ENCODE measurements at regions not wholly inside any gene's neighbourhood (a gene's known extent, or its start where the extent isn't known, plus 50 kb on each side); places are given as distances from the start of the nearest gene placed in this dataset.

DNA sequence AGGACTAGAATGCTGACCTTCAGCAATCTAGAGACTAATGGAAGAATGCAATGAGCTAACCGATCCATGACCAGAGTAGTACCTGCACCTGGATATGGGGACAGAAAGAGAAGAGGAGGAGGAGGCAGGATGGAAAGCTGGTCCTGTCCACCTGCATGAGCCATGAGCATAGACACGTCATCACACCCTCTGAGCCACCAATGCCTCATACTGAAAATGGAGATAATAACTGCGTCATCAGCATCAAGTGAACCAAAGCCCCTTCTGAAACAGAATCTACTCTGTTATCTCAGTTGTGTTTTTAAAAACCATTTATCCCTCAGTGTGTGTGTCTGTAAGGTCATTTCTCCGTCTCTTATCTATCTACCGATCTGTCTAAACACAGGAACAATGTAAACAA is 327.0 kb downstream of the BCL11B start:
- Mint-ChIP-seq H3K4me1 (peaks cover 32% of the 10 kb centered on the region), H3K4me3 (no peak overlapping the region), H3K36me3 (no peaks in the 10 kb centered on the region), H3K9me3 (peaks cover 9% of the 10 kb centered on the region), H3K27me3 (ENCODE audit: low read depth) (peaks cover 3% of the 10 kb centered on the region), H3K27ac (no peak overlapping the region)
- ATAC-seq, result no peak
- POLR2A ChIA-PET, result no interaction called here
- CTCF ChIA-PET, result no interaction called here
- DNase-seq (ENCODE audit: low spot score), result no peak
- TF ChIP-seq ZNF219 (CRISPR knock-in tag; IDR thresholded peaks at IDR 0.05; ENCODE audit: borderline replicate concordance), result no peak

DNA sequence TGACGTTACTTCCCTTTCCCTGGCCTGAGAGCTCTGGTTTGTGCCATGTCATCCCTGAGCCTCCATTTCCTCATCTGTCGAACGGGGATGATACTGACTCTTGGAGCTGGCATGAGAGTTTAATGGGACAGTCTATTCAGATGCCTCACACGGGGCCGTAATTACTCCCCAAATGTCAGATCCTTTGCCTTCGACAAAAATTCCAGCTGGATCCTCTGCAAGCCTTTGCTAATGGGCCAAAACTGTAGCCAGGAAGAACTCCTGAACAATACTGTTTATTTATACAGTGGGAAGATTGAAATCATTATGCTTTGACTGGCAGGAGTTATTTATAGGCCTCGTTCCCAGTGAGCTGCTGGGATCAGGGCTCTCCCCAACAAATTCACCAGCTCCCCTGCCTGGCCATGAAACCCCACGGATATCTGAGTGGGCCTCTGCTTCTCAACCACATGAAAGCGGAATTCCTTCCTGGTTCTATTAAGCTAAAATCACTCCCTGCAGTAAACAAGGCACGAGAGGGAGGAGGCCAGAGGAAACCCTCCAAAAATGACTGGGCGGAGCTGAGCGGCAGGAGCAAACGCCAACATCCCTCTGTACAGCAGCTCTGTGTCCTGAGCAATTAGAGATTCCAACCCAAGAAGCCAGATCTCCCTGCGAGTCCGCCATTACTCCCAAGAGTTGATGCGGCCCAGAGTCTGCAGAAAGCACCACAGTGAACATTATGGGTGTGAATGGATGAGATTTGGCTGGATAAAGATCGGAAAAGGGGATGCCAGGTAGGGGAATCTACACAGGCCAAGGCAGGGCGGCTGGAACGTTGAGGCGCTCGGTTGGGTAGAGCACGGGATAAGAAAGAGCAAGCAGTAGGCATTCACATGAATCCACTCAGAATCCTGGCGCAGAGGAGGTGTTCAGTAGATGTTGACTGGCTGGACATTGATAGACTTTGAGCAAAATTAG is 326.1 kb downstream of the BCL11B start:
- Mint-ChIP-seq H3K27ac (no peak overlapping the region), H3K36me3 (no peaks in the 10 kb centered on the region), H3K9me3 (peaks cover 9% of the 10 kb centered on the region), H3K4me1 (peaks cover 32% of the 10 kb centered on the region), H3K4me3 (no peak overlapping the region), H3K27me3 (ENCODE audit: low read depth) (peaks cover 3% of the 10 kb centered on the region)
- TF ChIP-seq NR2C2 (CRISPR knock-in tag; IDR thresholded peaks at IDR 0.05) (no peak), CREB1 (CRISPR knock-in tag; IDR thresholded peaks at IDR 0.05) (no peak), TEAD1 (CRISPR knock-in tag; IDR thresholded peaks at IDR 0.05) (no peak), SMAD4 (CRISPR knock-in tag; IDR thresholded peaks at IDR 0.05) (no peak), MXD4 (CRISPR knock-in tag; IDR thresholded peaks at IDR 0.05; ENCODE audit: borderline replicate concordance) (no peak), TEAD4 (CRISPR knock-in tag; IDR thresholded peaks at IDR 0.05) (no peak)
- TF ChIP-seq, protein P1, sequence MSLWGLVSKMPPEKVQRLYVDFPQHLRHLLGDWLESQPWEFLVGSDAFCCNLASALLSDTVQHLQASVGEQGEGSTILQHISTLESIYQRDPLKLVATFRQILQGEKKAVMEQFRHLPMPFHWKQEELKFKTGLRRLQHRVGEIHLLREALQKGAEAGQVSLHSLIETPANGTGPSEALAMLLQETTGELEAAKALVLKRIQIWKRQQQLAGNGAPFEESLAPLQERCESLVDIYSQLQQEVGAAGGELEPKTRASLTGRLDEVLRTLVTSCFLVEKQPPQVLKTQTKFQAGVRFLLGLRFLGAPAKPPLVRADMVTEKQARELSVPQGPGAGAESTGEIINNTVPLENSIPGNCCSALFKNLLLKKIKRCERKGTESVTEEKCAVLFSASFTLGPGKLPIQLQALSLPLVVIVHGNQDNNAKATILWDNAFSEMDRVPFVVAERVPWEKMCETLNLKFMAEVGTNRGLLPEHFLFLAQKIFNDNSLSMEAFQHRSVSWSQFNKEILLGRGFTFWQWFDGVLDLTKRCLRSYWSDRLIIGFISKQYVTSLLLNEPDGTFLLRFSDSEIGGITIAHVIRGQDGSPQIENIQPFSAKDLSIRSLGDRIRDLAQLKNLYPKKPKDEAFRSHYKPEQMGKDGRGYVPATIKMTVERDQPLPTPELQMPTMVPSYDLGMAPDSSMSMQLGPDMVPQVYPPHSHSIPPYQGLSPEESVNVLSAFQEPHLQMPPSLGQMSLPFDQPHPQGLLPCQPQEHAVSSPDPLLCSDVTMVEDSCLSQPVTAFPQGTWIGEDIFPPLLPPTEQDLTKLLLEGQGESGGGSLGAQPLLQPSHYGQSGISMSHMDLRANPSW (CRISPR knock-in tag; conservative IDR thresholded peaks at IDR 0.05; ENCODE audit: low read depth), result no peak
- TF ChIP-seq, protein P2, sequence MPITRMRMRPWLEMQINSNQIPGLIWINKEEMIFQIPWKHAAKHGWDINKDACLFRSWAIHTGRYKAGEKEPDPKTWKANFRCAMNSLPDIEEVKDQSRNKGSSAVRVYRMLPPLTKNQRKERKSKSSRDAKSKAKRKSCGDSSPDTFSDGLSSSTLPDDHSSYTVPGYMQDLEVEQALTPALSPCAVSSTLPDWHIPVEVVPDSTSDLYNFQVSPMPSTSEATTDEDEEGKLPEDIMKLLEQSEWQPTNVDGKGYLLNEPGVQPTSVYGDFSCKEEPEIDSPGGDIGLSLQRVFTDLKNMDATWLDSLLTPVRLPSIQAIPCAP (CRISPR knock-in tag; IDR thresholded peaks at IDR 0.05), result no peak
- TF ChIP-seq, protein P3, sequence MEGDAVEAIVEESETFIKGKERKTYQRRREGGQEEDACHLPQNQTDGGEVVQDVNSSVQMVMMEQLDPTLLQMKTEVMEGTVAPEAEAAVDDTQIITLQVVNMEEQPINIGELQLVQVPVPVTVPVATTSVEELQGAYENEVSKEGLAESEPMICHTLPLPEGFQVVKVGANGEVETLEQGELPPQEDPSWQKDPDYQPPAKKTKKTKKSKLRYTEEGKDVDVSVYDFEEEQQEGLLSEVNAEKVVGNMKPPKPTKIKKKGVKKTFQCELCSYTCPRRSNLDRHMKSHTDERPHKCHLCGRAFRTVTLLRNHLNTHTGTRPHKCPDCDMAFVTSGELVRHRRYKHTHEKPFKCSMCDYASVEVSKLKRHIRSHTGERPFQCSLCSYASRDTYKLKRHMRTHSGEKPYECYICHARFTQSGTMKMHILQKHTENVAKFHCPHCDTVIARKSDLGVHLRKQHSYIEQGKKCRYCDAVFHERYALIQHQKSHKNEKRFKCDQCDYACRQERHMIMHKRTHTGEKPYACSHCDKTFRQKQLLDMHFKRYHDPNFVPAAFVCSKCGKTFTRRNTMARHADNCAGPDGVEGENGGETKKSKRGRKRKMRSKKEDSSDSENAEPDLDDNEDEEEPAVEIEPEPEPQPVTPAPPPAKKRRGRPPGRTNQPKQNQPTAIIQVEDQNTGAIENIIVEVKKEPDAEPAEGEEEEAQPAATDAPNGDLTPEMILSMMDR (IDR thresholded peaks at IDR 0.05), result no peak
- TF ChIP-seq, protein P4, sequence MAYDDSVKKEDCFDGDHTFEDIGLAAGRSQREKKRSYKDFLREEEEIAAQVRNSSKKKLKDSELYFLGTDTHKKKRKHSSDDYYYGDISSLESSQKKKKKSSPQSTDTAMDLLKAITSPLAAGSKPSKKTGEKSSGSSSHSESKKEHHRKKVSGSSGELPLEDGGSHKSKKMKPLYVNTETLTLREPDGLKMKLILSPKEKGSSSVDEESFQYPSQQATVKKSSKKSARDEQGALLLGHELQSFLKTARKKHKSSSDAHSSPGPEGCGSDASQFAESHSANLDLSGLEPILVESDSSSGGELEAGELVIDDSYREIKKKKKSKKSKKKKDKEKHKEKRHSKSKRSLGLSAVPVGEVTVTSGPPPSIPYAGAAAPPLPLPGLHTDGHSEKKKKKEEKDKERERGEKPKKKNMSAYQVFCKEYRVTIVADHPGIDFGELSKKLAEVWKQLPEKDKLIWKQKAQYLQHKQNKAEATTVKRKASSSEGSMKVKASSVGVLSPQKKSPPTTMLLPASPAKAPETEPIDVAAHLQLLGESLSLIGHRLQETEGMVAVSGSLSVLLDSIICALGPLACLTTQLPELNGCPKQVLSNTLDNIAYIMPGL (CRISPR knock-in tag; IDR thresholded peaks at IDR 0.05), result no peak
- TF ChIP-seq, protein P5, sequence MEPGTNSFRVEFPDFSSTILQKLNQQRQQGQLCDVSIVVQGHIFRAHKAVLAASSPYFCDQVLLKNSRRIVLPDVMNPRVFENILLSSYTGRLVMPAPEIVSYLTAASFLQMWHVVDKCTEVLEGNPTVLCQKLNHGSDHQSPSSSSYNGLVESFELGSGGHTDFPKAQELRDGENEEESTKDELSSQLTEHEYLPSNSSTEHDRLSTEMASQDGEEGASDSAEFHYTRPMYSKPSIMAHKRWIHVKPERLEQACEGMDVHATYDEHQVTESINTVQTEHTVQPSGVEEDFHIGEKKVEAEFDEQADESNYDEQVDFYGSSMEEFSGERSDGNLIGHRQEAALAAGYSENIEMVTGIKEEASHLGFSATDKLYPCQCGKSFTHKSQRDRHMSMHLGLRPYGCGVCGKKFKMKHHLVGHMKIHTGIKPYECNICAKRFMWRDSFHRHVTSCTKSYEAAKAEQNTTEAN (CRISPR knock-in tag; IDR thresholded peaks at IDR 0.05), result no peak
- TF ChIP-seq, protein P6, sequence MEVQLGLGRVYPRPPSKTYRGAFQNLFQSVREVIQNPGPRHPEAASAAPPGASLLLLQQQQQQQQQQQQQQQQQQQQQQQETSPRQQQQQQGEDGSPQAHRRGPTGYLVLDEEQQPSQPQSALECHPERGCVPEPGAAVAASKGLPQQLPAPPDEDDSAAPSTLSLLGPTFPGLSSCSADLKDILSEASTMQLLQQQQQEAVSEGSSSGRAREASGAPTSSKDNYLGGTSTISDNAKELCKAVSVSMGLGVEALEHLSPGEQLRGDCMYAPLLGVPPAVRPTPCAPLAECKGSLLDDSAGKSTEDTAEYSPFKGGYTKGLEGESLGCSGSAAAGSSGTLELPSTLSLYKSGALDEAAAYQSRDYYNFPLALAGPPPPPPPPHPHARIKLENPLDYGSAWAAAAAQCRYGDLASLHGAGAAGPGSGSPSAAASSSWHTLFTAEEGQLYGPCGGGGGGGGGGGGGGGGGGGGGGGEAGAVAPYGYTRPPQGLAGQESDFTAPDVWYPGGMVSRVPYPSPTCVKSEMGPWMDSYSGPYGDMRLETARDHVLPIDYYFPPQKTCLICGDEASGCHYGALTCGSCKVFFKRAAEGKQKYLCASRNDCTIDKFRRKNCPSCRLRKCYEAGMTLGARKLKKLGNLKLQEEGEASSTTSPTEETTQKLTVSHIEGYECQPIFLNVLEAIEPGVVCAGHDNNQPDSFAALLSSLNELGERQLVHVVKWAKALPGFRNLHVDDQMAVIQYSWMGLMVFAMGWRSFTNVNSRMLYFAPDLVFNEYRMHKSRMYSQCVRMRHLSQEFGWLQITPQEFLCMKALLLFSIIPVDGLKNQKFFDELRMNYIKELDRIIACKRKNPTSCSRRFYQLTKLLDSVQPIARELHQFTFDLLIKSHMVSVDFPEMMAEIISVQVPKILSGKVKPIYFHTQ (CRISPR knock-in tag; IDR thresholded peaks at IDR 0.05), result no peak
- DNase-seq (ENCODE audit: low spot score), result no peak
- no peak for ATAC-seq
- ChIA-PET CTCF (no interaction called here), POLR2A (interaction anchor here (0.6 kb wide), 1 partner anchor 28 kb away, joined by 3 read pairs; no protein-coding TSS in a partner anchor)

Measured in WTC11 (cell line).